OCI-LY1 (cell line): ENCODE measurements at regions not wholly inside any gene's neighbourhood (a gene's known extent, or its start where the extent isn't known, plus 50 kb on each side); places are given as distances from the start of the nearest gene placed in this dataset.

ENCODE experiments used
- H2AFZ ChIP-seq: fragments of 200-600 bp; sonication (generic), shearing (Covaris generic); 2 replicates; pipeline ENCODE4 v1.6.0; 2014; ENCODE audit warnings: antibody characterized with exemption, mild to moderate bottlenecking, low read length
- H3F3A ChIP-seq: fragments of 200-600 bp; sonication (generic), shearing (Covaris generic); 2 replicates; pipeline ENCODE4 v1.6.0; 2014; ENCODE audit warnings: mild to moderate bottlenecking, antibody characterized with exemption, low read length, moderate library complexity; ENCODE audit not compliant: insufficient read depth
- H3K27ac ChIP-seq: fragments of 200-600 bp; sonication (generic); 2 replicates; pipeline ENCODE4 v1.5.1; 2014; ENCODE audit warnings: low read length, mixed run types, mild to moderate bottlenecking, low read depth; ENCODE audit not compliant: poor library complexity, severe bottlenecking
- H3K27me3 ChIP-seq: fragments of 200-600 bp; sonication (generic); 2 replicates; pipeline ENCODE4 v1.6.0; 2014; ENCODE audit warnings: antibody characterized with exemption, mild to moderate bottlenecking, low read length, moderate library complexity; ENCODE audit not compliant: insufficient read depth
- H3K36me3 ChIP-seq: fragments of 200-600 bp; sonication (generic); 2 replicates; pipeline ENCODE4 v1.6.1; 2014; ENCODE audit warnings: mild to moderate bottlenecking, antibody characterized with exemption, low read length, moderate library complexity, mixed read lengths; ENCODE audit not compliant: insufficient read depth
- H3K4me1 ChIP-seq: fragments of 200-600 bp; sonication (generic); 2 replicates; pipeline ENCODE4 v1.5.1; 2014; ENCODE audit warnings: mild to moderate bottlenecking, low read length, moderate library complexity; ENCODE audit not compliant: insufficient read depth, severe bottlenecking
- H3K4me2 ChIP-seq: fragments of 200-600 bp; sonication (generic), shearing (Covaris generic); 2 replicates; pipeline ENCODE4 v1.6.1; 2014; ENCODE audit warnings: low read length
- H3K4me3 ChIP-seq: fragments of 200-600 bp; sonication (generic); 2 replicates; pipeline ENCODE4 v1.5.1; 2014; ENCODE audit warnings: low read length, low read depth, mild to moderate bottlenecking, mixed read lengths; ENCODE audit not compliant: poor library complexity, severe bottlenecking
- H3K79me2 ChIP-seq: fragments of 200-600 bp; shearing (Covaris generic); 2 replicates; pipeline ENCODE4 v1.6.1; 2016; ENCODE audit warnings: mixed run types, low read length, mixed read lengths; ENCODE audit not compliant: insufficient read depth
- H3K9ac ChIP-seq: fragments of 200-600 bp; sonication (generic), shearing (Covaris generic); 2 replicates; pipeline ENCODE4 v1.6.1; 2014; ENCODE audit warnings: mild to moderate bottlenecking, low read length, mixed read lengths
- H3K9me2 ChIP-seq: fragments of 200-600 bp; sonication (generic), shearing (Covaris generic); 2 replicates; pipeline ENCODE4 v1.6.1; 2014; ENCODE audit warnings: low read depth, mild to moderate bottlenecking, low read length, mixed read lengths
- H3K9me3 ChIP-seq: fragments of 200-600 bp; shearing (Covaris generic); 2 replicates; pipeline ENCODE4 v1.6.1; 2014; ENCODE audit warnings: low read length, mixed read lengths
- H4K20me1 ChIP-seq: fragments of 200-600 bp; sonication (generic), shearing (Covaris generic); 2 replicates; pipeline ENCODE4 v1.6.0; 2016; ENCODE audit warnings: mild to moderate bottlenecking, low read length; ENCODE audit not compliant: insufficient read depth
- CTCF ChIP-seq: fragments of 200-600 bp; sonication (generic), shearing (Covaris generic); IDR thresholded peaks from 2 replicates; pipeline ENCODE4 v1.5.1; 2017; ENCODE audit warnings: mild to moderate bottlenecking, antibody characterized with exemption, low read length, moderate library complexity, mixed read lengths
- EZH2 ChIP-seq: fragments of 200-600 bp; sonication (generic), shearing (Covaris generic); IDR thresholded peaks from 2 replicates; pipeline ENCODE4 v1.8.0; 2017; ENCODE audit warnings: borderline replicate concordance, mixed run types, mild to moderate bottlenecking, antibody characterized with exemption, low read length, moderate library complexity, mixed read lengths

- Histone ChIP-seq H3K9me3 (no peaks in the 10 kb centered on the region), H3K36me3 (no peaks in the 10 kb centered on the region), H3K4me2 (no peak overlapping the region), H3K9me2 (no peaks in the 10 kb centered on the region), H3K27me3 (no peaks in the 10 kb centered on the region), H2AFZ (no peak overlapping the region), H3K4me3 (no peak overlapping the region), H3K4me1 (no peaks in the 10 kb centered on the region), H3K27ac (no peak overlapping the region), H3K79me2 (no peaks in the 10 kb centered on the region), H3K9ac (no peak overlapping the region), H4K20me1 (no peaks in the 10 kb centered on the region), H3F3A (no peaks in the 10 kb centered on the region)
- TF ChIP-seq CTCF: no peak
- TF ChIP-seq EZH2: no peak
Measured at GRCh38 chr16:51641191-51641765, 490.2 kb upstream of the SALL1 start.

- no peaks in the 10 kb centered on the region for H3K9me2 ChIP-seq
- H3K9ac ChIP-seq: no peak overlapping the region
- no peak overlapping the region for H2AFZ ChIP-seq
- H3K27ac ChIP-seq: no peak overlapping the region
- no peaks in the 10 kb centered on the region for H3K4me1 ChIP-seq
- no peaks in the 10 kb centered on the region for H4K20me1 ChIP-seq
- H3K9me3 ChIP-seq: no peaks in the 10 kb centered on the region
- no peaks in the 10 kb centered on the region for H3K36me3 ChIP-seq
- TF ChIP-seq EZH2 (no peak), CTCF (no peak)
- no peak overlapping the region for H3K4me2 ChIP-seq
- no peaks in the 10 kb centered on the region for H3F3A ChIP-seq
- no peak overlapping the region for H3K4me3 ChIP-seq
- H3K79me2 ChIP-seq: no peaks in the 10 kb centered on the region
- H3K27me3 ChIP-seq: no peaks in the 10 kb centered on the region
Measured at GRCh38 chr16:51640196-51640595, 489.1 kb upstream of the SALL1 start.

GRCh38 chr16:51638339-51639135 lies 487.5 kb upstream of the SALL1 start:
- Histone ChIP-seq H3K27ac (no peak overlapping the region), H3K4me1 (no peaks in the 10 kb centered on the region), H2AFZ (no peak overlapping the region), H3F3A (no peaks in the 10 kb centered on the region), H3K36me3 (no peaks in the 10 kb centered on the region), H3K9me3 (no peaks in the 10 kb centered on the region), H3K4me2 (no peak overlapping the region), H3K79me2 (no peaks in the 10 kb centered on the region), H4K20me1 (no peaks in the 10 kb centered on the region), H3K27me3 (no peaks in the 10 kb centered on the region), H3K4me3 (no peak overlapping the region), H3K9me2 (no peaks in the 10 kb centered on the region), H3K9ac (no peak overlapping the region)
- TF ChIP-seq CTCF (no peak), EZH2 (no peak)
